GM23338 (cell line): ENCODE measurements at regions not wholly inside any gene's neighbourhood (a gene's known extent, or its start where the extent isn't known, plus 50 kb on each side); places are given as distances from the start of the nearest gene placed in this dataset.

Experiments
- CREB1 ChIP-seq: fragments of 250-450 bp; sonication (Bioruptor Pico); IDR thresholded peaks from 2 replicates; pipeline ENCODE4 v1.5.0; 2020; ENCODE audit warnings: low read depth, mild to moderate bottlenecking, moderate library complexity
- EZH2 ChIP-seq: fragments of 200-600 bp; sonication (generic); IDR thresholded peaks from one replicate; pipeline ENCODE4 v1.8.0; 2017; ENCODE audit warnings: antibody characterized with exemption, mild to moderate bottlenecking, low read depth; ENCODE audit not compliant: unreplicated experiment
- EZH2phosphoT487 ChIP-seq: fragments of 200-600 bp; sonication (generic); IDR thresholded peaks from one replicate; pipeline ENCODE4 v1.8.1; 2018; ENCODE audit warnings: antibody characterized with exemption; ENCODE audit not compliant: unreplicated experiment
- JUNB ChIP-seq: IDR thresholded peaks from one replicate; pipeline ENCODE4 v1.6.1; 2016; ENCODE audit warnings: antibody characterized with exemption; ENCODE audit not compliant: unreplicated experiment
- NANOG ChIP-seq: IDR thresholded peaks from 2 replicates; pipeline ENCODE4 v1.6.1; 2016; ENCODE audit warnings: antibody characterized with exemption, borderline replicate concordance
- POLR2AphosphoS5 ChIP-seq: IDR thresholded peaks from 2 replicates; pipeline ENCODE4 v1.6.1; 2016; ENCODE audit warnings: antibody characterized with exemption, low read depth
- ZNF114 ChIP-seq: fragments of 250-450 bp; sonication (Bioruptor Pico); IDR thresholded peaks from 2 replicates; pipeline ENCODE4 v1.5.0; 2020; ENCODE audit warnings: mild to moderate bottlenecking, moderate library complexity
- ZNF331 ChIP-seq: fragments of 250-450 bp; sonication (Bioruptor Pico); IDR thresholded peaks from 2 replicates; pipeline ENCODE4 v1.5.0; 2020; ENCODE audit warnings: low read depth, mild to moderate bottlenecking, moderate library complexity
- TF ChIP-seq, protein P1 (sequence below), 2 experiments: fragments of 200-600 bp in 1 of 2; sonication (generic) in 1 of 2; conservative IDR thresholded peaks; 2 replicates each; pipeline versions ENCODE4 v1.5.1 to v1.6.1; 2016 to 2017; ENCODE audit warnings: antibody characterized with exemption in 2 of 2, low read depth in 2 of 2, mild to moderate bottlenecking in 2 of 2, moderate library complexity in 1 of 2
- TF ChIP-seq, protein P2 (sequence below): IDR thresholded peaks from one replicate; pipeline ENCODE4 v1.6.1; 2018; ENCODE audit warnings: antibody characterized with exemption; ENCODE audit not compliant: unreplicated experiment
- TF ChIP-seq, protein P3 (sequence below): IDR thresholded peaks from 2 replicates; pipeline ENCODE4 v1.6.1; 2016; ENCODE audit warnings: antibody characterized with exemption

DNA sequence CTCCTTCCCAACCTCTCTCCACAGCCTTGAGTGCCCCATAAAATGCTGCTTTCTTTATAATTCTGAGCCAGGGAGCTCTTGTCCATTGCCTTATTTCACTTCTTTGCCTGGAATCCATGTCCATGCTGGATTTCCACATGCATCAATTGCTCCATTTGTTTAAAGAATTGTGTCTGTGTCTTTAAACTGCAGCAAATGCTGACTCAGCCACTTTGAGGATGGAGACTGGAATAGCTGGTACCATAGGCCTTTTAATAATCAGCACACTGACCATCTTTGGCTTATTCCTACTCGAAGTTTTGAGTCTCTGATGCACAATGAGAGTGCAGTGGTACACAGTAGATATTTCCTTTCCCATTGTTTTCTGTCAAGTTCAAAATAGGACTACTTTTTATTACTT, 318.8 kb downstream of the LRIG3 start:
- TF ChIP-seq EZH2phosphoT487 (no peak), POLR2AphosphoS5 (no peak), EZH2 (no peak), JUNB (no peak), ZNF114 (no peak), ZNF331 (CRISPR knock-in tag) (no peak), CREB1 (CRISPR knock-in tag) (no peak), NANOG (no peak)
- TF ChIP-seq, protein P1, sequence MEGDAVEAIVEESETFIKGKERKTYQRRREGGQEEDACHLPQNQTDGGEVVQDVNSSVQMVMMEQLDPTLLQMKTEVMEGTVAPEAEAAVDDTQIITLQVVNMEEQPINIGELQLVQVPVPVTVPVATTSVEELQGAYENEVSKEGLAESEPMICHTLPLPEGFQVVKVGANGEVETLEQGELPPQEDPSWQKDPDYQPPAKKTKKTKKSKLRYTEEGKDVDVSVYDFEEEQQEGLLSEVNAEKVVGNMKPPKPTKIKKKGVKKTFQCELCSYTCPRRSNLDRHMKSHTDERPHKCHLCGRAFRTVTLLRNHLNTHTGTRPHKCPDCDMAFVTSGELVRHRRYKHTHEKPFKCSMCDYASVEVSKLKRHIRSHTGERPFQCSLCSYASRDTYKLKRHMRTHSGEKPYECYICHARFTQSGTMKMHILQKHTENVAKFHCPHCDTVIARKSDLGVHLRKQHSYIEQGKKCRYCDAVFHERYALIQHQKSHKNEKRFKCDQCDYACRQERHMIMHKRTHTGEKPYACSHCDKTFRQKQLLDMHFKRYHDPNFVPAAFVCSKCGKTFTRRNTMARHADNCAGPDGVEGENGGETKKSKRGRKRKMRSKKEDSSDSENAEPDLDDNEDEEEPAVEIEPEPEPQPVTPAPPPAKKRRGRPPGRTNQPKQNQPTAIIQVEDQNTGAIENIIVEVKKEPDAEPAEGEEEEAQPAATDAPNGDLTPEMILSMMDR (conservative IDR thresholded peaks at IDR 0.05; ENCODE audit: low read depth in 2 of 2), result no peak
- TF ChIP-seq, protein P2, sequence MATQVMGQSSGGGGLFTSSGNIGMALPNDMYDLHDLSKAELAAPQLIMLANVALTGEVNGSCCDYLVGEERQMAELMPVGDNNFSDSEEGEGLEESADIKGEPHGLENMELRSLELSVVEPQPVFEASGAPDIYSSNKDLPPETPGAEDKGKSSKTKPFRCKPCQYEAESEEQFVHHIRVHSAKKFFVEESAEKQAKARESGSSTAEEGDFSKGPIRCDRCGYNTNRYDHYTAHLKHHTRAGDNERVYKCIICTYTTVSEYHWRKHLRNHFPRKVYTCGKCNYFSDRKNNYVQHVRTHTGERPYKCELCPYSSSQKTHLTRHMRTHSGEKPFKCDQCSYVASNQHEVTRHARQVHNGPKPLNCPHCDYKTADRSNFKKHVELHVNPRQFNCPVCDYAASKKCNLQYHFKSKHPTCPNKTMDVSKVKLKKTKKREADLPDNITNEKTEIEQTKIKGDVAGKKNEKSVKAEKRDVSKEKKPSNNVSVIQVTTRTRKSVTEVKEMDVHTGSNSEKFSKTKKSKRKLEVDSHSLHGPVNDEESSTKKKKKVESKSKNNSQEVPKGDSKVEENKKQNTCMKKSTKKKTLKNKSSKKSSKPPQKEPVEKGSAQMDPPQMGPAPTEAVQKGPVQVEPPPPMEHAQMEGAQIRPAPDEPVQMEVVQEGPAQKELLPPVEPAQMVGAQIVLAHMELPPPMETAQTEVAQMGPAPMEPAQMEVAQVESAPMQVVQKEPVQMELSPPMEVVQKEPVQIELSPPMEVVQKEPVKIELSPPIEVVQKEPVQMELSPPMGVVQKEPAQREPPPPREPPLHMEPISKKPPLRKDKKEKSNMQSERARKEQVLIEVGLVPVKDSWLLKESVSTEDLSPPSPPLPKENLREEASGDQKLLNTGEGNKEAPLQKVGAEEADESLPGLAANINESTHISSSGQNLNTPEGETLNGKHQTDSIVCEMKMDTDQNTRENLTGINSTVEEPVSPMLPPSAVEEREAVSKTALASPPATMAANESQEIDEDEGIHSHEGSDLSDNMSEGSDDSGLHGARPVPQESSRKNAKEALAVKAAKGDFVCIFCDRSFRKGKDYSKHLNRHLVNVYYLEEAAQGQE, result no peak
- TF ChIP-seq, protein P3, sequence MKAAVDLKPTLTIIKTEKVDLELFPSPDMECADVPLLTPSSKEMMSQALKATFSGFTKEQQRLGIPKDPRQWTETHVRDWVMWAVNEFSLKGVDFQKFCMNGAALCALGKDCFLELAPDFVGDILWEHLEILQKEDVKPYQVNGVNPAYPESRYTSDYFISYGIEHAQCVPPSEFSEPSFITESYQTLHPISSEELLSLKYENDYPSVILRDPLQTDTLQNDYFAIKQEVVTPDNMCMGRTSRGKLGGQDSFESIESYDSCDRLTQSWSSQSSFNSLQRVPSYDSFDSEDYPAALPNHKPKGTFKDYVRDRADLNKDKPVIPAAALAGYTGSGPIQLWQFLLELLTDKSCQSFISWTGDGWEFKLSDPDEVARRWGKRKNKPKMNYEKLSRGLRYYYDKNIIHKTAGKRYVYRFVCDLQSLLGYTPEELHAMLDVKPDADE, result no peak
